Transverse colon (tissue), 4 donors: ENCODE measurements at regions not wholly inside any gene's neighbourhood (a gene's known extent, or its start where the extent isn't known, plus 50 kb on each side); places are given as distances from the start of the nearest gene placed in this dataset.

Experiments
- DNase-seq: peaks from one replicate; pipeline ENCODE4 v3.0.0-alpha.2; 2019
- H3K27ac ChIP-seq, 4 donors: fragments of 200-600 bp; sonication (generic); 2 replicates each; pipeline ENCODE4 v1.5.1; 2016 to 2018; ENCODE audit warnings: inconsistent platforms in 4 of 4
- H3K27me3 ChIP-seq: fragments of 200-600 bp; sonication (generic); 2 replicates; pipeline ENCODE4 v1.5.1; 2017; ENCODE audit warnings: inconsistent platforms
- H3K36me3 ChIP-seq, 4 donors: fragments of 200-600 bp; sonication (generic); 2 replicates each; pipeline ENCODE4 v1.5.1; 2017 to 2019; ENCODE audit warnings: inconsistent platforms in 4 of 4
- H3K4me1 ChIP-seq, 4 donors: fragments of 200-600 bp; sonication (generic); 2 replicates each; pipeline ENCODE4 v1.5.1; 2017 to 2020; ENCODE audit warnings: inconsistent platforms in 4 of 4
- H3K4me3 ChIP-seq, 4 donors: fragments of 200-600 bp; sonication (generic); 1 replicate in 1 of 4; 2 replicates in 3 of 4; pipeline versions ENCODE4 v1.5.1 to v1.6.1; 2017 to 2019; ENCODE audit warnings: inconsistent platforms in 4 of 4
- H3K9me3 ChIP-seq, 2 donors: fragments of 200-600 bp; sonication (generic); 2 replicates each; pipeline ENCODE4 v1.5.1; 2017 to 2019; ENCODE audit warnings: inconsistent platforms in 2 of 2
- CTCF ChIP-seq, 5 experiments: fragments of 200-600 bp in 3 of 5; fragments of 450-650 bp in 2 of 5; sonication (generic) in 3 of 5; IDR thresholded peaks; 1 replicate in 2 of 5; 2 replicates in 3 of 5; pipeline ENCODE4 v1.5.1; 2016 to 2017; ENCODE audit warnings: antibody characterized with exemption in 5 of 5, inconsistent platforms in 3 of 5, mild to moderate bottlenecking in 2 of 5, moderate library complexity in 1 of 5
- EP300 ChIP-seq: sonication (generic); formaldehyde crosslinking; IDR thresholded peaks from one replicate; pipeline ENCODE4 v1.6.1; 2017; ENCODE audit warnings: antibody characterized with exemption, low read depth
- POLR2A ChIP-seq: fragments of 450-650 bp; IDR thresholded peaks from one replicate; pipeline ENCODE4 v1.6.1; 2016; ENCODE audit warnings: antibody characterized with exemption, mild to moderate bottlenecking, moderate library complexity
- POLR2AphosphoS5 ChIP-seq, 3 donors: sonication (generic); formaldehyde crosslinking; IDR thresholded peaks; one replicate each; pipeline ENCODE4 v1.6.1; 2016; ENCODE audit warnings: antibody characterized with exemption in 3 of 3
- WGBS, 2 donors: methylation state at CpG; one replicate each; pipeline ENCODE4 v1.1.5; 2018; ENCODE audit warnings: low coverage in 1 of 2; 5-methylcytosine and 5-hydroxymethylcytosine counted together
- in situ Hi-C, 4 donors: fragments of 200-750 bp; cut with MboI; loops; one replicate each; pipeline versions ENCODE4 v1.15.0 to v1.15.1; 2017; ENCODE audit warnings: low sequenced_read_pairs in 3 of 4, low pct_ligation_motif_present in 1 of 4, low pct_unique_long_range_greater_than_20kb in 1 of 4
- intact Hi-C: fragments of 100-400 bp; cut with DNase I; formaldehyde crosslinking; loops from one replicate; pipeline ENCODE4 v1.15.1; 2023; ENCODE audit warnings: low total_unique reads

DNA sequence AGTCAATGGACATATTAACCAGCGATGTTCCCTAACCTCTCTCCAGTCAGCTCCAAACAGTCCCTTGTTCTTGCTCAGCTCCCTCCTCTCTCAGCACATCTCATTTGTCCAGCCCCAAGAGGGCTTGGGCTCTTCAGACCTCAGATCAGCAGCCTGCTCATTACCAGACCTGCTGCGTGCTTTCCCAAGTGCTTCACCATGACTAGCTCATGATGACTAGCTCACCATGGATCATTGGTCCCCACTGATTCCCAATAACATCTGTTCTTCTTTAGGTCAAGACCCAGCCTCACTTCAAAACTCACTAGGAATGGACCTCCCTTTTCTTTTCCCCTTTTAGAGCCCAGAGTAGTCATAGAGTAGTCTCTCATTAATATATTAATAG, 121.9 kb downstream of the SLC16A9 start:
- peak overlapping the region in 3 of 4 donors; percentile 52 to 73 (median 70) for H3K27ac ChIP-seq
- DNase-seq: no peak
- no peak overlapping the region for H3K4me3 ChIP-seq
- H3K27me3 ChIP-seq: no peaks in the 10 kb centered on the region
- in situ Hi-C loops: loop anchor here in 1 of 4 donors (25.0 kb wide), 1 partner anchor 350 kb away; no protein-coding TSS in a partner anchor
- H3K9me3 ChIP-seq: no peaks in the 10 kb centered on the region
- intact Hi-C loops: loop anchor here (10.0 kb wide), 1 partner anchor 353 kb away; no protein-coding TSS in a partner anchor
- no peaks in the 10 kb centered on the region for H3K36me3 ChIP-seq
- 63% methylated on average over 2 of the region's 2 CpGs; no CpG with 5 or more reads in 1 of the 2 donors for WGBS, 2 donors
- no peak for TF ChIP-seq POLR2A
- TF ChIP-seq POLR2AphosphoS5 (IDR thresholded peaks at IDR 0.05): no peak
- no peak for TF ChIP-seq CTCF (IDR thresholded peaks at IDR 0.05)
- TF ChIP-seq EP300: no peak
- H3K4me1 ChIP-seq: peaks cover 9 to 32% (median 18%) of the 10 kb centered on the region in 4 donors

- Histone ChIP-seq H3K4me1 (peaks cover 9 to 32% (median 18%) of the 10 kb centered on the region in 4 donors), H3K27ac (peak overlapping the region; percentile 52 to 73 (median 66)), H3K27me3 (no peaks in the 10 kb centered on the region), H3K36me3 (no peaks in the 10 kb centered on the region), H3K9me3 (no peaks in the 10 kb centered on the region), H3K4me3 (no peak overlapping the region)
- intact Hi-C loops (loop anchor here (10.0 kb wide), 1 partner anchor 352 kb away; no protein-coding TSS in a partner anchor), in situ Hi-C loops (loop anchor here in 1 of 4 donors (25.0 kb wide), 1 partner anchor 350 kb away; no protein-coding TSS in a partner anchor)
- peak; percentile 72 for DNase-seq
- TF ChIP-seq POLR2AphosphoS5 (IDR thresholded peaks at IDR 0.05) (peak in 1 of 3 donors; percentile 12), CTCF (IDR thresholded peaks at IDR 0.05) (no peak), EP300 (no peak), POLR2A (no peak)
- 50 to 74% methylated on average over 1 to 2 of the region's 2 CpGs for WGBS, 2 donors
Observed at GRCh38 chr10:59587083-59587755, 122.4 kb downstream of the SLC16A9 start.

DNA sequence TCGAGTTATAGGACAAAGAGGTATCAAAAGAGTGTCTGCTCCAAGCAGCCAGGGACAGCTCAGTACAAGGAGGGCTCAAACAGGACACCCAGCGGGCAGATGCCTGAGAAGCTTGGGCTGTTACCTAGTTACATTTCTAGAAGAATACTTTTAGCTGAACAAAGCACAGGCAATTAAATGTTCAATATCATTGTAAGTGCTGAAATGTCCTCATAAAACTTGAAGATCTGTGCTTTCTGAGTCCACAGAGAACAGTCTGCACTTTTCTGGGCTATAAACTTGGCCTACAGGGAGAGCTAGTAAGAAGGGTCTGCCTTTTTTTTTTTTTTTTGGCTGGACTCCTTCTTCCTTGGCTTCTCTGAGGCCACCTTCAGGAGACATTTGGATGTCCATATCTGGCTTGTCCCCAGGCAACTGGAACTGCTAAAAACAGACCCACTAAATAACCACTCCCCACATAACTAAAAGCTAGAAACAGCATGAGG, 123.2 kb downstream of the SLC16A9 start:
- Histone ChIP-seq H3K4me1 (peaks cover 9 to 32% (median 18%) of the 10 kb centered on the region in 4 donors), H3K27me3 (no peaks in the 10 kb centered on the region), H3K27ac (peak overlapping the region; percentile 52 to 73 (median 66)), H3K9me3 (no peaks in the 10 kb centered on the region), H3K4me3 (no peak overlapping the region), H3K36me3 (no peaks in the 10 kb centered on the region)
- intact Hi-C loops: loop anchor here (10.0 kb wide), 1 partner anchor 352 kb away; no protein-coding TSS in a partner anchor
- in situ Hi-C loops: loop anchor here in 1 of 4 donors (25.0 kb wide), 1 partner anchor 349 kb away; no protein-coding TSS in a partner anchor
- 50 to 65% methylated on average over 2 of the region's 2 CpGs for WGBS, 2 donors
- no peak for DNase-seq
- no peak for TF ChIP-seq EP300
- peak in 1 of 5 experiments; percentile 8 for TF ChIP-seq CTCF (IDR thresholded peaks at IDR 0.05)

GRCh38 chr10:59585046-59585700, 124.5 kb downstream of the SLC16A9 start:
- intact Hi-C loops (loop anchor here (10.0 kb wide), 1 partner anchor 350 kb away; no protein-coding TSS in a partner anchor), in situ Hi-C loops (loop anchor here in 1 of 4 donors (25.0 kb wide), 1 partner anchor 348 kb away; no protein-coding TSS in a partner anchor)
- TF ChIP-seq EP300 (no peak), POLR2AphosphoS5 (IDR thresholded peaks at IDR 0.05) (no peak), POLR2A (no peak)
- Histone ChIP-seq H3K9me3 (no peaks in the 10 kb centered on the region), H3K27me3 (no peaks in the 10 kb centered on the region), H3K4me1 (peaks cover 9 to 32% (median 18%) of the 10 kb centered on the region in 4 donors), H3K4me3 (no peak overlapping the region), H3K27ac (peak overlapping the region in 3 of 4 donors; percentile 63 to 73 (median 70)), H3K36me3 (no peaks in the 10 kb centered on the region)
- WGBS, 2 donors: 54 to 76% methylated on average over 4 of the region's 4 CpGs
- no peak for DNase-seq
